ENCODE measurements at regions not wholly inside any gene's neighbourhood (a gene's known extent, or its start where the extent isn't known, plus 50 kb on each side); places are given as distances from the start of the nearest gene placed in this dataset.

- TF ChIP-seq STAT1 (IDR thresholded peaks at IDR 0.05; ENCODE audit: unreplicated experiment) (no peak), EZH2phosphoT487 (IDR thresholded peaks at IDR 0.05; ENCODE audit: unreplicated experiment) (no peak), POLR2AphosphoS5 (IDR thresholded peaks at IDR 0.05; ENCODE audit: low read depth) (no peak)
Measured at GRCh38 chr6:126811321-126811720, 307.1 kb upstream of the RSPO3 start (continued).

- Mint-ChIP-seq H3K4me3 (no peak overlapping the region), H3K27me3 (ENCODE audit: insufficient read depth, low read depth, poor library complexity) (peaks cover 3% of the 10 kb centered on the region), H3K36me3 (ENCODE audit: low read depth) (no peaks in the 10 kb centered on the region), H3K9me3 (no peaks in the 10 kb centered on the region), H3K4me1 (peaks cover 5% of the 10 kb centered on the region), H3K27ac (no peak overlapping the region)
- H3K4me2 ChIP-seq = no peak overlapping the region
- no peaks in the 10 kb centered on the region for H3K36me3 ChIP-seq (ENCODE audit: insufficient read depth)
- H2AFZ ChIP-seq = no peak overlapping the region
- H3K4me1 ChIP-seq (ENCODE audit: insufficient read depth) = peaks cover 6% of the 10 kb centered on the region; the same call in 1 of the 2 replicates
- H3F3A ChIP-seq (replicated peaks; ENCODE audit: low read depth) = no peaks in the 10 kb centered on the region
- H3K9me2 ChIP-seq (ENCODE audit: insufficient read depth) = no peaks in the 10 kb centered on the region
- DNase-seq (ENCODE audit: low spot score) (no peak), ATAC-seq (no peak)
- H4K20me1 ChIP-seq (replicated peaks; ENCODE audit: insufficient read depth) = no peaks in the 10 kb centered on the region
- no peak overlapping the region for H3K4me3 ChIP-seq
- TF ChIP-seq ETS1 (IDR thresholded peaks at IDR 0.05) = no peak
- no peak for TF ChIP-seq JUNB (IDR thresholded peaks at IDR 0.05; ENCODE audit: unreplicated experiment)
- TF ChIP-seq ZNF114 (CRISPR knock-in tag; IDR thresholded peaks at IDR 0.05) = no peak
- no peaks in the 10 kb centered on the region for H3K79me2 ChIP-seq (replicated peaks; ENCODE audit: insufficient read depth)
- no peaks in the 10 kb centered on the region for H3K27me3 ChIP-seq (ENCODE audit: insufficient read depth)
- no peak overlapping the region for H3K27ac ChIP-seq (ENCODE audit: low read depth)
Measured at GRCh38 chr6:126812010-126812409, 306.5 kb upstream of the RSPO3 start.

- Histone ChIP-seq H3K4me2 (no peak overlapping the region), H2AFZ (peak overlapping the region; percentile 24; the same call in 1 of the 2 replicates), H3K79me2 (replicated peaks; ENCODE audit: insufficient read depth) (no peaks in the 10 kb centered on the region), H3K4me3 (no peak overlapping the region), H3K36me3 (ENCODE audit: insufficient read depth) (no peaks in the 10 kb centered on the region), H3K9me2 (ENCODE audit: insufficient read depth) (no peaks in the 10 kb centered on the region), H3K27ac (ENCODE audit: low read depth) (no peak overlapping the region), H3F3A (replicated peaks; ENCODE audit: low read depth) (no peaks in the 10 kb centered on the region), H4K20me1 (replicated peaks; ENCODE audit: insufficient read depth) (no peaks in the 10 kb centered on the region), H3K4me1 (ENCODE audit: insufficient read depth) (peaks cover 6% of the 10 kb centered on the region; the same call in 1 of the 2 replicates), H3K27me3 (ENCODE audit: insufficient read depth) (no peaks in the 10 kb centered on the region)
- H3K4me3 Mint-ChIP-seq = no peak overlapping the region
- no peaks in the 10 kb centered on the region for H3K36me3 Mint-ChIP-seq (ENCODE audit: low read depth)
- ATAC-seq (peak; percentile 41; the same call in 2 of the 3 replicates), DNase-seq (ENCODE audit: low spot score) (no peak)
- H3K4me1 Mint-ChIP-seq = peaks cover 5% of the 10 kb centered on the region
- H3K27me3 Mint-ChIP-seq (ENCODE audit: insufficient read depth, low read depth, poor library complexity) = peaks cover 3% of the 10 kb centered on the region
- H3K9me3 Mint-ChIP-seq = no peaks in the 10 kb centered on the region
- peak overlapping the region; percentile 53 for H3K27ac Mint-ChIP-seq
- TF ChIP-seq STAT1 (IDR thresholded peaks at IDR 0.05; ENCODE audit: unreplicated experiment) (no peak), JUNB (IDR thresholded peaks at IDR 0.05; ENCODE audit: unreplicated experiment) (no peak), NANOG (IDR thresholded peaks at IDR 0.05; ENCODE audit: borderline replicate concordance) (no peak), REST (IDR thresholded peaks at IDR 0.05; ENCODE audit: unreplicated experiment) (no peak), ZNF331 (CRISPR knock-in tag; IDR thresholded peaks at IDR 0.05; ENCODE audit: low read depth) (no peak), CTCF (conservative IDR thresholded peaks at IDR 0.05; ENCODE audit: low read depth in 2 of 2) (no peak), ETS1 (IDR thresholded peaks at IDR 0.05) (no peak), ZNF114 (CRISPR knock-in tag; IDR thresholded peaks at IDR 0.05) (no peak)
Measured at GRCh38 chr6:126812651-126813050, 305.8 kb upstream of the RSPO3 start.
